HG03097 (cell line): ENCODE measurements at regions not wholly inside any gene's neighbourhood (a gene's known extent, or its start where the extent isn't known, plus 50 kb on each side); places are given as distances from the start of the nearest gene placed in this dataset.

Source experiments
- ATAC-seq: cut with Tn5 transposase; IDR thresholded peaks from one replicate; pipeline ENCODE4 v1.9.1; 2021; ENCODE audit not compliant: unreplicated experiment, low FRiP score

- peak; percentile 90 for ATAC-seq
Observed at GRCh38 chr7:116145245-116145852, 65.0 kb upstream of the TES start.

- no peak for ATAC-seq
Observed at GRCh38 chr7:116148108-116148507, 62.2 kb upstream of the TES start.

- ATAC-seq: no peak
Observed at GRCh38 chr7:116148626-116149025, 61.7 kb upstream of the TES start.

- ATAC-seq: peak; percentile 92
Observed at GRCh38 chr7:116150588-116150987, 59.8 kb upstream of the TES start.

- ATAC-seq: no peak
Observed at GRCh38 chr7:116152276-116152675, 58.1 kb upstream of the TES start.

- ATAC-seq: no peak
Observed at GRCh38 chr7:116153050-116153449, 57.3 kb upstream of the TES start.

- no peak for ATAC-seq
Observed at GRCh38 chr7:116159711-116160110, 50.6 kb upstream of the TES start.
